Adrenal gland (tissue), 9 donors: ENCODE measurements at regions not wholly inside any gene's neighbourhood (a gene's known extent, or its start where the extent isn't known, plus 50 kb on each side); places are given as distances from the start of the nearest gene placed in this dataset.
A peak's percentile ranks its signal among the peaks of the same experiment; 100 is the strongest.

Source experiments
- DNase-seq, 7 donors: peaks; one replicate each; pipeline ENCODE4 v3.0.0-alpha.2; 2019 to 2020
- H3K27ac ChIP-seq, 5 donors: fragments of 200-600 bp; sonication (generic) in 4 of 5; 1 replicate in 3 of 5; 2 replicates in 2 of 5; pipeline versions ENCODE4 v1.5.1 to v1.8.0; 2016 to 2020; ENCODE audit warnings: mild to moderate bottlenecking in 1 of 5
- H3K27me3 ChIP-seq: fragments of 200-600 bp; 2 replicates; pipeline ENCODE4 v1.8.0; 2021
- H3K36me3 ChIP-seq, 2 donors: fragments of 200-600 bp; replicated peaks in 1 of 2; 1 replicate in 1 of 2; 2 replicates in 1 of 2; pipeline versions ENCODE4 v1.5.1 to v1.8.0; 2018 to 2022
- H3K4me1 ChIP-seq, 2 donors: fragments of 200-600 bp; replicated peaks in 1 of 2; 1 replicate in 1 of 2; 2 replicates in 1 of 2; pipeline versions ENCODE4 v1.5.1 to v1.8.0; 2018 to 2021
- H3K4me3 ChIP-seq, 4 donors: fragments of 200-600 bp; sonication (generic) in 3 of 4; one replicate each; pipeline ENCODE4 v1.5.1; 2016 to 2018
- H3K9me3 ChIP-seq, 3 donors: fragments of 200-600 bp; sonication (generic) in 1 of 3; replicated peaks in 1 of 3; 1 replicate in 2 of 3; 2 replicates in 1 of 3; pipeline versions ENCODE4 v1.5.1 to v1.8.0; 2016 to 2021
- CTCF ChIP-seq, 6 experiments: fragments of 450-650 bp in 4 of 6; fragments of 200-600 bp in 2 of 6; sonication (generic) in 1 of 6; IDR thresholded peaks; 1 replicate in 5 of 6; 2 replicates in 1 of 6; pipeline versions ENCODE4 v1.5.1 to v1.8.0; 2016 to 2021; ENCODE audit warnings: antibody characterized with exemption in 6 of 6, mild to moderate bottlenecking in 2 of 6, moderate library complexity in 1 of 6
- POLR2A ChIP-seq, 2 donors: fragments of 450-650 bp; IDR thresholded peaks; one replicate each; pipeline ENCODE4 v1.6.1; 2017; ENCODE audit warnings: antibody characterized with exemption in 2 of 2, mild to moderate bottlenecking in 2 of 2, moderate library complexity in 1 of 2
- WGBS, 4 donors: extraction: QIAGEN DNeasy Blood & Tissue Kit in 2 of 4; methylation state at CpG; one replicate each; pipeline versions ENCODE4 v1.1.5 to v1.1.7; 2013 to 2017; 5-methylcytosine and 5-hydroxymethylcytosine counted together
- intact Hi-C, 2 donors: fragments of 100-400 bp; cut with DNase I; formaldehyde crosslinking; loops; one replicate each; pipeline versions ENCODE4 v1.14.1 to v1.15.0; 2022 to 2023
- donor health status: healthy with polysubstance abuse.
- donor health status: Bipolar disorder and iron deficiency.
- donor health status: DM: yes; HTN: yes; CAD: no.
- donor health status: DM: no; HTN: no; CAD: no.
- donor health status: DM: no; HTN: no; CAD: no.

GRCh38 chrX:8955511-8955910 lies 78.4 kb downstream of the FAM9B start:
- Histone ChIP-seq H3K9me3 (no peaks in the 10 kb centered on the region), H3K27ac (no peak overlapping the region), H3K27me3 (peaks cover 15% of the 10 kb centered on the region), H3K4me3 (no peak overlapping the region), H3K4me1 (no peaks in the 10 kb centered on the region), H3K36me3 (no peaks in the 10 kb centered on the region)
- DNase-seq, result no peak
- intact Hi-C loops, result no loop called here
- TF ChIP-seq CTCF (IDR thresholded peaks at IDR 0.05), result no peak
- no peak for TF ChIP-seq POLR2A (IDR thresholded peaks at IDR 0.05)
- whole genome bisulfite sequencing, 4 donors, result 75 to 86% (median 79%) methylated on average over 1 to 7 of the region's 7 CpGs

GRCh38 chrX:8946563-8946962 lies 87.4 kb downstream of the FAM9B start:
- Histone ChIP-seq H3K9me3 (no peaks in the 10 kb centered on the region), H3K4me3 (no peak overlapping the region), H3K27me3 (peaks cover 7% of the 10 kb centered on the region), H3K36me3 (no peaks in the 10 kb centered on the region), H3K4me1 (no peaks in the 10 kb centered on the region), H3K27ac (no peak overlapping the region)
- WGBS, 4 donors, result 62 to 79% (median 70%) methylated on average over 2 of the region's 2 CpGs
- intact Hi-C loops, result no loop called here
- no peak for TF ChIP-seq CTCF (IDR thresholded peaks at IDR 0.05)
- no peak for TF ChIP-seq POLR2A (IDR thresholded peaks at IDR 0.05)
- DNase-seq, result no peak

GRCh38 chrX:8939322-8939721 lies 94.6 kb downstream of the FAM9B start:
- no peaks in the 10 kb centered on the region for H3K4me1 ChIP-seq

GRCh38 chrX:8927701-8928100 lies 106.2 kb downstream of the FAM9B start:
- no peak for DNase-seq
- Histone ChIP-seq H3K27ac (no peak overlapping the region), H3K4me1 (no peaks in the 10 kb centered on the region), H3K27me3 (peaks cover 4% of the 10 kb centered on the region), H3K9me3 (no peaks in the 10 kb centered on the region), H3K36me3 (no peaks in the 10 kb centered on the region), H3K4me3 (no peak overlapping the region)
- intact Hi-C loops, result no loop called here
- WGBS, 4 donors, result 30 to 53% (median 50%) methylated on average over 7 of the region's 7 CpGs
- TF ChIP-seq CTCF (IDR thresholded peaks at IDR 0.05), result peak in 1 of 6 experiments; percentile 10
- no peak for TF ChIP-seq POLR2A (IDR thresholded peaks at IDR 0.05)

More at GRCh38 chrX:8939322-8939721, 94.6 kb downstream of the FAM9B start:
- no peak overlapping the region for H3K27ac ChIP-seq
- DNase-seq, result peak in 2 of 7 donors; percentile 3 to 55
- no peaks in the 10 kb centered on the region for H3K9me3 ChIP-seq
- H3K4me3 ChIP-seq, result no peak overlapping the region
- TF ChIP-seq CTCF (IDR thresholded peaks at IDR 0.05), result no peak
- TF ChIP-seq POLR2A (IDR thresholded peaks at IDR 0.05), result no peak
- H3K36me3 ChIP-seq, result no peaks in the 10 kb centered on the region
- 56 to 76% (median 62%) methylated on average over 3 of the region's 3 CpGs for WGBS, 4 donors
- H3K27me3 ChIP-seq, result peaks cover 4% of the 10 kb centered on the region
- intact Hi-C loops, result no loop called here
